MCF 10A (cell line): ENCODE measurements at regions not wholly inside any gene's neighbourhood (a gene's known extent, or its start where the extent isn't known, plus 50 kb on each side); places are given as distances from the start of the nearest gene placed in this dataset.

Experiments used
- BruUV-seq: library from RNA; stranded (reverse); fragments of 400-500 nt; replicated peaks from 2 replicates; lab custom pipeline; 2021; lab: Mats Ljungman, UMichigan
- CTCF ChIA-PET: fragments of 300-600 bp; sonication (Branson Sonifier 250); formaldehyde crosslinking; extraction: SDS; loops from one replicate; lab custom pipeline; 2021; ENCODE audit warnings: antibody characterized with exemption, inconsistent platforms; lab: Yijun Ruan, JAX
- POLR2A ChIA-PET: fragments of 300-600, 350-650 bp; sonication (Branson Sonifier 250); formaldehyde crosslinking; extraction: SDS; loops from one replicate; lab custom pipeline; 2020; ENCODE audit warnings: antibody characterized with exemption, inconsistent platforms; lab: Yijun Ruan, JAX
- DNase-seq: peaks from one replicate; pipeline ENCODE4 v3.0.0-alpha.2; 2018; ENCODE audit not compliant: unreplicated experiment
- H3K27ac Mint-ChIP-seq: one replicate; pipeline ENCODE4 v1.8.0; 2022; ENCODE audit warnings: mild to moderate bottlenecking, low read depth, mixed read lengths; ENCODE audit not compliant: unreplicated experiment
- H3K27me3 Mint-ChIP-seq: one replicate; pipeline ENCODE4 v1.8.0; 2022; ENCODE audit warnings: mixed read lengths; ENCODE audit not compliant: insufficient read depth, unreplicated experiment
- H3K36me3 Mint-ChIP-seq: one replicate; pipeline ENCODE4 v1.8.0; 2022; ENCODE audit warnings: mild to moderate bottlenecking, moderate library complexity, mixed read lengths; ENCODE audit not compliant: insufficient read depth, unreplicated experiment
- H3K4me1 Mint-ChIP-seq: one replicate; pipeline ENCODE4 v1.8.0; 2022; ENCODE audit warnings: mixed read lengths; ENCODE audit not compliant: insufficient read depth, unreplicated experiment
- H3K4me3 Mint-ChIP-seq: one replicate; pipeline ENCODE4 v1.8.0; 2022; ENCODE audit warnings: mild to moderate bottlenecking, moderate library complexity, mixed read lengths; ENCODE audit not compliant: unreplicated experiment
- H3K9me3 Mint-ChIP-seq: one replicate; pipeline ENCODE4 v1.8.0; 2022; ENCODE audit warnings: mixed read lengths; ENCODE audit not compliant: unreplicated experiment
- intact Hi-C: fragments of 100-400 bp; cut with micrococcal nuclease; formaldehyde crosslinking; loops from 2 replicates; pipeline ENCODE4 v1.14.1; 2022
- TF ChIP-seq, protein P1 (sequence below): fragments of 200-600 bp; IDR thresholded peaks from one replicate; pipeline ENCODE4 v1.8.0; 2022; ENCODE audit warnings: antibody characterized with exemption, mild to moderate bottlenecking; ENCODE audit not compliant: unreplicated experiment

DNA sequence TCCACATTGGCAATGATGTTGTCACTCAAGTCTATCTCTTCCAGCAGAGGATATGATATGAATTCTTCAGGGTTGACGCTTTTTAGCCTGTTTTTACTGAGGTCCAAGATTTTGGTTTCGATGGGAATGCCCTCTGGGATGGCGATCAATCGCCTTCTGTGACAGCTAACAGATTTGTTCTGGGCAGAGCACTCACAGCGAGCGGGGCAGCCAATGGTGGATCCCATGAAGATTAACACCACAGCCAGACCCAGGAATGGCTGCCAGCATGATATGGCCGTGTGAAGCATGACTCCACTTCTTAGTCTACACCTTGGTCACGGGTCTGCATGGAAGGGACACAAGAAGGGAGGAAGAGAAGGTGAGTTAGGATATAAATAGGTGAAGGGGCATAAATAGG, 377.1 kb upstream of the C9orf72 start:
- H3K4me1 Mint-ChIP-seq, result no peaks in the 10 kb centered on the region

DNA sequence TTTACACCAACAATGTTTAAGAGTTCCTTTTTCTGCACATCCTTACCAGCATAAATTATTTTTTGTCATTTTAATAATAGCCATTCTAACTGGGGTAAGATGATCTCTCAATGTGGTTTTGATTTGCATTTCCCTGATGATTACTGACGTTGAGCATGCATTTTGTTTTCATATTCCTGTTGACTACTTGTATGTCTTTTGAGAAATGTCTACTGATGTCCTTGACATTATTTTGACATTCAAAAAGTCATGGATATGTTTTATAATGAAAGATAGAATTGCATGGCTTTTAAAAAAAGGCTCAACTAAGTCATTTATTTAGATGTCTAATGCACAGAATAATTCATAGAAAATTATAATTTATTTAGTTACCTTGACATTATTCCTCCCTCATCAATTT, 381.6 kb upstream of the C9orf72 start:
- no peak overlapping the region for H3K4me3 Mint-ChIP-seq
- BruUV-seq, result no TSS peak
- no peak overlapping the region for H3K27ac Mint-ChIP-seq
- H3K9me3 Mint-ChIP-seq, result no peaks in the 10 kb centered on the region
- no peaks in the 10 kb centered on the region for H3K4me1 Mint-ChIP-seq
- intact Hi-C loops, result no loop called here
- H3K27me3 Mint-ChIP-seq, result peaks cover 54% of the 10 kb centered on the region
- CTCF ChIA-PET, result no interaction called here
- POLR2A ChIA-PET, result no interaction called here
- TF ChIP-seq, protein P1, sequence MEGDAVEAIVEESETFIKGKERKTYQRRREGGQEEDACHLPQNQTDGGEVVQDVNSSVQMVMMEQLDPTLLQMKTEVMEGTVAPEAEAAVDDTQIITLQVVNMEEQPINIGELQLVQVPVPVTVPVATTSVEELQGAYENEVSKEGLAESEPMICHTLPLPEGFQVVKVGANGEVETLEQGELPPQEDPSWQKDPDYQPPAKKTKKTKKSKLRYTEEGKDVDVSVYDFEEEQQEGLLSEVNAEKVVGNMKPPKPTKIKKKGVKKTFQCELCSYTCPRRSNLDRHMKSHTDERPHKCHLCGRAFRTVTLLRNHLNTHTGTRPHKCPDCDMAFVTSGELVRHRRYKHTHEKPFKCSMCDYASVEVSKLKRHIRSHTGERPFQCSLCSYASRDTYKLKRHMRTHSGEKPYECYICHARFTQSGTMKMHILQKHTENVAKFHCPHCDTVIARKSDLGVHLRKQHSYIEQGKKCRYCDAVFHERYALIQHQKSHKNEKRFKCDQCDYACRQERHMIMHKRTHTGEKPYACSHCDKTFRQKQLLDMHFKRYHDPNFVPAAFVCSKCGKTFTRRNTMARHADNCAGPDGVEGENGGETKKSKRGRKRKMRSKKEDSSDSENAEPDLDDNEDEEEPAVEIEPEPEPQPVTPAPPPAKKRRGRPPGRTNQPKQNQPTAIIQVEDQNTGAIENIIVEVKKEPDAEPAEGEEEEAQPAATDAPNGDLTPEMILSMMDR, result no peak
- DNase-seq, result no peak
- no peaks in the 10 kb centered on the region for H3K36me3 Mint-ChIP-seq

More for the DNA sequence above, 377.1 kb upstream of the C9orf72 start:
- no peaks in the 10 kb centered on the region for H3K9me3 Mint-ChIP-seq
- intact Hi-C loops, result no loop called here
- H3K27ac Mint-ChIP-seq, result no peak overlapping the region
- ChIA-PET CTCF (no interaction called here), POLR2A (no interaction called here)
- H3K36me3 Mint-ChIP-seq, result no peaks in the 10 kb centered on the region
- H3K27me3 Mint-ChIP-seq, result peaks cover 67% of the 10 kb centered on the region
- DNase-seq, result no peak
- TF ChIP-seq, protein P1, result no peak
- no TSS peak for BruUV-seq
- H3K4me3 Mint-ChIP-seq, result no peak overlapping the region

DNA sequence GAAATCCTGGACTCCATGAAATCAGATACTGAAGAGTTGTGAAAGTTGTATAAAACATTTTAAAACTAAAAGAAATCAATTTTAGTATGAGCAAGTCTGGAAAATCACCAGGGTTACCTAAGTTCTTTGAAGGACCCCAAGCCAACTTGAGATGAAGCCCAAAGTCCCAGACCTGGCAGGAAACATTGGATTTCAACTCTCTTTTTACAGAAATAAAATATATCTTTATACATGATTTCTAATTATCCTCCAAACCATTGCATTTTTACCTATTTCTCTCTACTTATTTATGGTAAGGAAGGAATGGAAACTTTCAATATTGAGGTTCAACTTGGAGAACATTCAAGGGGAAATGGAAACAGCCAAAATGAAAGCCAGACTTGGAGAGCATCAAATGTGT, 390.6 kb upstream of the C9orf72 start:
- Mint-ChIP-seq H3K36me3 (peaks cover 4% of the 10 kb centered on the region), H3K4me1 (no peaks in the 10 kb centered on the region), H3K4me3 (no peak overlapping the region), H3K9me3 (no peaks in the 10 kb centered on the region), H3K27ac (no peak overlapping the region), H3K27me3 (peaks cover 70% of the 10 kb centered on the region)
- intact Hi-C loops, result no loop called here
- CTCF ChIA-PET, result interaction anchor here (0.6 to 0.7 kb wide), 2 partner anchors 97 to 622 kb away, joined by 3 to 4 read pairs; no protein-coding TSS in a partner anchor
- POLR2A ChIA-PET, result no interaction called here
- TF ChIP-seq, protein P1, result no peak
- no peak for DNase-seq
- BruUV-seq, result no TSS peak

DNA sequence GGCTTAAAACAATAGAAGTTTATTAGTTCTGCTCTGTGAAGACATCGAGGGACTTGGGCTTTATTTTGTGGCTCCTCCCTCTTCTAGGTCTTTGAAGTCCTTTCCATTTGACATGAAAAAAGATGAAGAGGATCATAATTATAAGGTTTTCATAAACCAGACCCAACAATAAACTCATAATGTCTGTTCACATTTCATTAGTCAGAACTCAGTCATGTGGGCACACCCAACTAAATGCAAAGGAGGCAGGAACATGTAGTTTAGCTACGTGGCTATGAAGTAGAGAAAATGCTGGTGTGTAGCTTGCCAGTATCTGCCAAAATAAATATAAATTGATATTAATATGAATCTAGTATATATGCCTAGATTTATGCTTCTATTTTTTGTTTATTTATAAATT, 393.9 kb upstream of the C9orf72 start:
- intact Hi-C loops, result no loop called here
- Mint-ChIP-seq H3K27me3 (peaks cover 62% of the 10 kb centered on the region), H3K4me1 (no peaks in the 10 kb centered on the region), H3K4me3 (no peak overlapping the region), H3K36me3 (peaks cover 4% of the 10 kb centered on the region), H3K9me3 (no peaks in the 10 kb centered on the region), H3K27ac (no peak overlapping the region)
- BruUV-seq, result no TSS peak
- ChIA-PET POLR2A (interaction anchor here (0.7 kb wide), 1 partner anchor 437 kb away, joined by 3 read pairs; no protein-coding TSS in a partner anchor), CTCF (no interaction called here)
- TF ChIP-seq, protein P1, result no peak
- DNase-seq, result no peak
